Mucosa of rectum (tissue), 2 donors: ENCODE measurements at regions not wholly inside any gene's neighbourhood (a gene's known extent, or its start where the extent isn't known, plus 50 kb on each side); places are given as distances from the start of the nearest gene placed in this dataset.
"Not testable (repeated sequence)": the region's sequence is repeated elsewhere in the genome, so short reads cannot be mapped to it uniquely, and the experiment has no call there.

Experiments
- H3K27ac ChIP-seq, 2 donors: one replicate each; pipeline ENCODE4 v1.7.0; 2013; ENCODE audit warnings: inconsistent platforms in 2 of 2, low read depth in 2 of 2, low read length in 2 of 2
- H3K27me3 ChIP-seq, 2 donors: one replicate each; pipeline ENCODE4 v1.7.0; 2013; ENCODE audit warnings: low read length in 2 of 2; ENCODE audit not compliant: control insufficient read depth in 2 of 2, insufficient read depth in 2 of 2
- H3K36me3 ChIP-seq, 2 donors: one replicate each; pipeline ENCODE4 v1.7.0; 2013; ENCODE audit warnings: low read length in 2 of 2; ENCODE audit not compliant: control insufficient read depth in 2 of 2, insufficient read depth in 2 of 2
- H3K4me1 ChIP-seq, 2 donors: one replicate each; pipeline ENCODE4 v1.7.0; 2013; ENCODE audit warnings: low read length in 2 of 2, mild to moderate bottlenecking in 1 of 2; ENCODE audit not compliant: control insufficient read depth in 2 of 2, insufficient read depth in 2 of 2
- H3K4me3 ChIP-seq, 2 donors: one replicate each; pipeline ENCODE4 v1.7.0; 2013; ENCODE audit warnings: low read length in 2 of 2
- H3K9ac ChIP-seq, 2 donors: one replicate each; pipeline ENCODE4 v1.7.0; 2013; ENCODE audit warnings: low read length in 2 of 2, low read depth in 1 of 2, mild to moderate bottlenecking in 1 of 2
- H3K9me3 ChIP-seq, 2 donors: one replicate each; pipeline ENCODE4 v1.7.0; 2013; ENCODE audit warnings: low read length in 2 of 2; ENCODE audit not compliant: control insufficient read depth in 2 of 2
- donor health status: healthy.
- donor health status: Normal muscosa, but diverticular disease.

- H3K27ac ChIP-seq, H3K4me3 ChIP-seq, H3K9me3 ChIP-seq, H3K9ac ChIP-seq, H3K4me1 ChIP-seq, H3K27me3 ChIP-seq, H3K36me3 ChIP-seq: not testable (repeated sequence)
These were observed 158.2 kb upstream of the EPB41L3 start for GRCh38 chr18:5702016-5702415.

- Histone ChIP-seq H3K36me3 (no peaks in the 10 kb centered on the region), H3K4me3 (no peak overlapping the region), H3K27ac (no peak overlapping the region), H3K9me3 (no peaks in the 10 kb centered on the region), H3K27me3 (no peaks in the 10 kb centered on the region), H3K9ac (no peak overlapping the region), H3K4me1 (no peaks in the 10 kb centered on the region)
These were observed 150.0 kb upstream of the EPB41L3 start for GRCh38 chr18:5693699-5694294.

DNA sequence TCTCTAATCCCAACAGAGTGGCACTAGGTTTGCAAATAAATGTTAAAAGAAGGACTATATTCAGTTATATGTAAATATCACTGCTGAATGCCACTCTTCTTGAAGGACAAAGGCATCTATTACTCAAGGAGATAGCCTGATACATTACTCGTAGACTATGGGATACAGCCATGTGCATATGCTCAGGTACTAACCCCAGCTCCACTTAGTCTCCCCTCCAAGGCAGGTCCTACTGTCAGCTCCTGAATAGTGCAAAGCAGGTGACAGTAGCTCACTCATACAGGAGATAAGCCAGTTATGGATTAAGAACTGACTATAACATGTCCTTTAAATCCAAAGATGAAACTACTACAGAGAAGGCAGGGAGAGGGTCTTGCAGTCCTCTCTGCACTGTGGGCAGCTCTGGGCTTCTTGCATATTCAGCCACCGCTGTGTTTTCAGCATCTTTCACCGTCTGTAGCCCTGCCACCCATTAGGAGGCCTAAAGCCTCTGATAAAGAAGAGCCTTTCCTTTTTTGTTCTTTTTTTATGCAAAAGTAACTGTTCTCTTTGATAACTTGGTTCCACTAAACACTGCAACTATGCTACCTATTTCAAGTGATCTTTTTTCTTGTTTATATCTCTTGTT lies 135.1 kb upstream of the EPB41L3 start:
- Histone ChIP-seq H3K4me3 (no peak overlapping the region), H3K27me3 (peaks cover 0 to 2% of the 10 kb centered on the region in 2 donors), H3K36me3 (no peaks in the 10 kb centered on the region), H3K9ac (no peak overlapping the region), H3K27ac (no peak overlapping the region), H3K4me1 (no peaks in the 10 kb centered on the region), H3K9me3 (no peaks in the 10 kb centered on the region)

DNA sequence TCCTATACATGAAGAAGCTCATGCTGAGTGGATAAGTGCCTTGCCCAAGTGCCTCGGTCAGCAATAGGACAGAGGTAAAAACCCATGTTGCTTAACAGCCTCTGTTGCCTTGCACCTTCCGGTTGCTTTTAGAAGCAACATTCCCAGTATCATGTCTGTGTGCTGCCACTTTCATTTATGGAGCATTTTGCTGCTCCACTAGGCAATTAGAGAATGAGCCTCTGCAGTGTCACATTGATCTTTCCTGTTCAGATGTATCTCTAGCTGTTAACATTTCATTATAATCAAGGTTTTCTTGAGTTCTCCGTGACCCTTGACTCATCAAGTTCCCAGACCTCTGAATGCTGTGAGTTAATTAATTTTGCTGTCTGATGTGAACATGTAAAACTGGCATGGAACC lies 134.5 kb upstream of the EPB41L3 start:
- Histone ChIP-seq H3K27me3 (peaks cover 0 to 2% of the 10 kb centered on the region in 2 donors), H3K27ac (no peak overlapping the region), H3K4me1 (no peaks in the 10 kb centered on the region), H3K36me3 (no peaks in the 10 kb centered on the region), H3K9ac (no peak overlapping the region), H3K9me3 (no peaks in the 10 kb centered on the region), H3K4me3 (no peak overlapping the region)

- Histone ChIP-seq H3K36me3 (no peaks in the 10 kb centered on the region), H3K9me3 (no peaks in the 10 kb centered on the region), H3K27ac (no peak overlapping the region), H3K4me3 (no peak overlapping the region), H3K27me3 (no peaks in the 10 kb centered on the region), H3K4me1 (no peaks in the 10 kb centered on the region), H3K9ac (no peak overlapping the region)
These were observed 129.8 kb upstream of the EPB41L3 start for GRCh38 chr18:5673616-5674015.

- no peak overlapping the region for H3K9ac ChIP-seq
- H3K4me1 ChIP-seq, result no peaks in the 10 kb centered on the region
- H3K4me3 ChIP-seq, result no peak overlapping the region
- H3K27ac ChIP-seq, result no peak overlapping the region
- H3K36me3 ChIP-seq, result no peaks in the 10 kb centered on the region
- H3K9me3 ChIP-seq, result no peaks in the 10 kb centered on the region
- H3K27me3 ChIP-seq, result no peaks in the 10 kb centered on the region
These were observed 125.8 kb upstream of the EPB41L3 start for GRCh38 chr18:5669585-5669984.

- Histone ChIP-seq H3K27me3 (no peaks in the 10 kb centered on the region), H3K27ac (no peak overlapping the region), H3K9me3 (no peaks in the 10 kb centered on the region), H3K36me3 (no peaks in the 10 kb centered on the region), H3K9ac (no peak overlapping the region), H3K4me3 (no peak overlapping the region), H3K4me1 (no peaks in the 10 kb centered on the region)
These were observed 124.4 kb upstream of the EPB41L3 start for GRCh38 chr18:5668087-5668715.

DNA sequence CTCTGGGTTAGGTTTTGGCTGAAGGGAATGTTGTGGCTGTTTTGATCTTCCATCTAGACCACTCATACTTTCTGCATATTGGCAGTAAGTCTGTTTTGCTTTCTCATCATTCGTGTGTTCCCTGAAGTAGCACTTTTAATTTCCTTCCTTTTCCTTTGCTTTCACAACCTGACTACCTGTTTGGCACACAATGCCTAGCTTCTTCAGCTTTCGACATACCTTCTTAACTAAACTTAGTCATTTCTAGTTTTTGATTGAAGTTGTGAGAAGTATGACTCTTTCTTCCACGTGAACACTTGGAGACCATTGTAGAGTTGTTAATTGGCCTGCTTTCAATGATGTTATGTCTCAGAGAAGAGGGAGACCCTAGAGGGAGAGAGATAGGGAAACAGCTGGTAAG lies 123.6 kb upstream of the EPB41L3 start:
- Histone ChIP-seq H3K36me3 (no peaks in the 10 kb centered on the region), H3K4me3 (no peak overlapping the region), H3K27ac (no peak overlapping the region), H3K27me3 (no peaks in the 10 kb centered on the region), H3K4me1 (no peaks in the 10 kb centered on the region), H3K9ac (no peak overlapping the region), H3K9me3 (no peaks in the 10 kb centered on the region)

DNA sequence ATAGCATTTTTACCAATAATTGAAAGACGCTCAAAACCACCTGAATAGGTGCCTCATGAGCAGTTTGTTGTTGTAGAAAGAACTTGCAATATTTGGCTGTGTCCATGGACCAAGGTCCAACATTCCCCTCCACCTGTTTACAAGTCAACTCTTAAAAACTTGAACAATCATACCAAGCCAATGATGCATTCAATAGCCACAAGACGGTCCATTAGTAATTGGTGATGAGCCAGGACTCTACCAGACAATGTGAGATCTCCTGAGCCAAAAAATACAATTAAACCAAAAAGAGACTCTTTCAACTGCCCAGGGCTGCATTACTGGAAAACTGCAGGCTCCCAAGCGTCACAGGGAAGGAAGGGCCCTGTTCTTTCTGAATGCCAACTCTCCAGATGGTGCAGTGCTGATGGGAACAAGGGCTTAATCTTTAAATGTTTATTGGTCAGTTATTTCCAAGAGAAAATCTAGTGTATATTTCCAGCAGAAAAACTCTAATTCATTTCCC lies 118.8 kb upstream of the EPB41L3 start:
- Histone ChIP-seq H3K4me1 (no peaks in the 10 kb centered on the region), H3K4me3 (no peak overlapping the region), H3K36me3 (no peaks in the 10 kb centered on the region), H3K27ac (no peak overlapping the region), H3K27me3 (no peaks in the 10 kb centered on the region), H3K9ac (no peak overlapping the region), H3K9me3 (no peaks in the 10 kb centered on the region)

GRCh38 chr18:5661179-5661578 lies 117.4 kb upstream of the EPB41L3 start:
- no peaks in the 10 kb centered on the region for H3K36me3 ChIP-seq
- no peak overlapping the region for H3K27ac ChIP-seq
- no peaks in the 10 kb centered on the region for H3K9me3 ChIP-seq
- H3K27me3 ChIP-seq, result no peaks in the 10 kb centered on the region
- no peak overlapping the region for H3K4me3 ChIP-seq
- no peaks in the 10 kb centered on the region for H3K4me1 ChIP-seq
- no peak overlapping the region for H3K9ac ChIP-seq
